ENCODE measurements at regions not wholly inside any gene's neighbourhood (a gene's known extent, or its start where the extent isn't known, plus 50 kb on each side); places are given as distances from the start of the nearest gene placed in this dataset.

DNA sequence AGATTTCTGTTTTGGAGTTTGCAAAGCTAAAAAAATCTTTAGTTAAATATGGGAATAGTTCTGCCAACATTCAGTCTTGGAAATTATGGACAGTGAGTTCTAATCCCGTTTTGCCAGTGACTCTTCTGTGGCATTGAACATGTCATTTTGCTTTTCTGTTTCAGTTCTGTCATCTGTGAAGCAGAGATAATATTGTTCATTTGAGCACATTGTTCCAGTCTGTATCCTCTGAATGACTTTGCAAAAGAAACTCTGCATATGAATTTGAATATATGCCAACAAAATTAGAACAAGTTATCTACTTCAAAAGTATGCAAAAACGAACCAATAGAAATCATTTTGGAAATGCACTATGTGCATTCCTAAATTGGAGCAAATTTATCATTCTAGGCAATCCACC is 746.0 kb upstream of the POT1 start:
- no peak for TF ChIP-seq EZH2phosphoT487 (conservative IDR thresholded peaks at IDR 0.05; ENCODE audit: low read length)
- TF ChIP-seq, protein P1, sequence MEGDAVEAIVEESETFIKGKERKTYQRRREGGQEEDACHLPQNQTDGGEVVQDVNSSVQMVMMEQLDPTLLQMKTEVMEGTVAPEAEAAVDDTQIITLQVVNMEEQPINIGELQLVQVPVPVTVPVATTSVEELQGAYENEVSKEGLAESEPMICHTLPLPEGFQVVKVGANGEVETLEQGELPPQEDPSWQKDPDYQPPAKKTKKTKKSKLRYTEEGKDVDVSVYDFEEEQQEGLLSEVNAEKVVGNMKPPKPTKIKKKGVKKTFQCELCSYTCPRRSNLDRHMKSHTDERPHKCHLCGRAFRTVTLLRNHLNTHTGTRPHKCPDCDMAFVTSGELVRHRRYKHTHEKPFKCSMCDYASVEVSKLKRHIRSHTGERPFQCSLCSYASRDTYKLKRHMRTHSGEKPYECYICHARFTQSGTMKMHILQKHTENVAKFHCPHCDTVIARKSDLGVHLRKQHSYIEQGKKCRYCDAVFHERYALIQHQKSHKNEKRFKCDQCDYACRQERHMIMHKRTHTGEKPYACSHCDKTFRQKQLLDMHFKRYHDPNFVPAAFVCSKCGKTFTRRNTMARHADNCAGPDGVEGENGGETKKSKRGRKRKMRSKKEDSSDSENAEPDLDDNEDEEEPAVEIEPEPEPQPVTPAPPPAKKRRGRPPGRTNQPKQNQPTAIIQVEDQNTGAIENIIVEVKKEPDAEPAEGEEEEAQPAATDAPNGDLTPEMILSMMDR (IDR thresholded peaks at IDR 0.05; ENCODE audit: insufficient read depth, low read length, poor library complexity, severe bottlenecking): no peak
